B cell (primary cell): ENCODE measurements at regions not wholly inside any gene's neighbourhood (a gene's known extent, or its start where the extent isn't known, plus 50 kb on each side); places are given as distances from the start of the nearest gene placed in this dataset.

Experiments used
- ATAC-seq: fragments of 200-7000 bp; cut with Tn5 transposase; one replicate; pipeline ENCODE4 v1.10.0; 2021; ENCODE audit warnings: low read depth, mild to moderate bottlenecking, moderate number of reproducible peaks, moderate library complexity
- CTCF ChIA-PET: fragments of 350-600 bp; sonication (Branson Sonifier 250); formaldehyde crosslinking; loops from one replicate; lab custom pipeline; 2021; ENCODE audit warnings: antibody characterized with exemption, inconsistent platforms; lab: Charles Lee
- POLR2A ChIA-PET: fragments of 350-600 bp; sonication (Branson Sonifier 250); formaldehyde crosslinking; loops from one replicate; lab custom pipeline; 2021; ENCODE audit warnings: antibody characterized with exemption; lab: Charles Lee
- DNase-seq: peaks from one replicate; pipeline ENCODE4 v3.0.0; 2013
- H2AFZ ChIP-seq: 2 replicates; pipeline ENCODE4 v1.6.1; 2012; ENCODE audit warnings: mild to moderate bottlenecking, low read depth, low read length; ENCODE audit not compliant: insufficient read depth, poor library complexity, severe bottlenecking
- H3K27ac ChIP-seq, 2 donors: 1 replicate in 1 of 2; 2 replicates in 1 of 2; pipeline ENCODE4 v1.5.1; 2012 to 2013; ENCODE audit warnings: low read length in 2 of 2, mild to moderate bottlenecking in 2 of 2, moderate library complexity in 1 of 2
- H3K27me3 ChIP-seq, 4 experiments: fragments of 200-600 bp in 1 of 4; sonication (generic) in 1 of 4; replicated peaks in 1 of 4; 1 replicate in 2 of 4; 2 replicates in 2 of 4; pipeline versions ENCODE4 v1.6.1 to v1.7.0; 2013 to 2016; ENCODE audit warnings: low read length in 3 of 4, mild to moderate bottlenecking in 2 of 4, mixed read lengths in 1 of 4, moderate library complexity in 1 of 4; ENCODE audit not compliant: insufficient read depth in 4 of 4, control insufficient read depth in 3 of 4; ENCODE audit errors: control extremely low read depth in 1 of 4
- H3K36me3 ChIP-seq, 2 experiments: replicated peaks in 1 of 2; 1 replicate in 1 of 2; 2 replicates in 1 of 2; pipeline versions ENCODE4 v1.6.1 to v1.7.1; 2013; ENCODE audit warnings: low read length in 1 of 2; ENCODE audit not compliant: insufficient read depth in 2 of 2, control insufficient read depth in 1 of 2; ENCODE audit errors: control extremely low read depth in 1 of 2, extremely low read depth in 1 of 2
- H3K4me1 ChIP-seq, 2 donors: fragments of 200-600 bp in 1 of 2; sonication (generic) in 1 of 2; 1 replicate in 1 of 2; 2 replicates in 1 of 2; pipeline versions ENCODE4 v1.5.1 to v1.6.1; 2013 to 2017; ENCODE audit warnings: low read length in 2 of 2; ENCODE audit not compliant: control insufficient read depth in 2 of 2, insufficient read depth in 2 of 2
- H3K4me2 ChIP-seq: replicated peaks from 2 replicates; pipeline ENCODE3; 2012; ENCODE audit warnings: mild to moderate bottlenecking, low read depth, low read length; ENCODE audit not compliant: poor library complexity, severe bottlenecking
- H3K4me3 ChIP-seq, 5 experiments: fragments of 200-600 bp in 1 of 5; sonication (generic) in 1 of 5; 1 replicate in 3 of 5; 2 replicates in 2 of 5; pipeline versions ENCODE4 v1.5.1 to v1.7.0; 2011 to 2016; ENCODE audit warnings: low read length in 4 of 5, mild to moderate bottlenecking in 4 of 5, low read depth in 2 of 5, control low read depth in 1 of 5, moderate library complexity in 1 of 5; ENCODE audit not compliant: insufficient read depth in 1 of 5; ENCODE audit errors: control extremely low read depth in 1 of 5, extremely low read depth in 1 of 5
- H3K79me2 ChIP-seq: fragments of 200-600 bp; sonication (generic); one replicate; pipeline ENCODE4 v1.6.0; 2016; ENCODE audit warnings: low read length; ENCODE audit not compliant: control insufficient read depth, insufficient read depth
- H3K9ac ChIP-seq: fragments of 200-600 bp; sonication (generic); 2 replicates; pipeline ENCODE4 v1.6.1; 2017; ENCODE audit warnings: mild to moderate bottlenecking, low read length, moderate library complexity
- H3K9me3 ChIP-seq, 3 donors: one replicate each; pipeline versions ENCODE4 v1.6.1 to v1.7.1; 2013; ENCODE audit warnings: low read length in 2 of 3; ENCODE audit not compliant: control insufficient read depth in 2 of 3, insufficient read depth in 1 of 3; ENCODE audit errors: control extremely low read depth in 1 of 3
- H4K20me1 ChIP-seq: 2 replicates; pipeline ENCODE4 v1.6.0; 2012; ENCODE audit warnings: mild to moderate bottlenecking, low read length; ENCODE audit not compliant: insufficient read depth, control insufficient read depth, poor library complexity, severe bottlenecking
- H3K27ac Mint-ChIP-seq: one replicate; pipeline ENCODE4 v1.8.0; 2021; ENCODE audit warnings: mixed read lengths
- H3K27me3 Mint-ChIP-seq: one replicate; pipeline ENCODE4 v1.8.0; 2021; ENCODE audit warnings: mixed read lengths
- H3K4me1 Mint-ChIP-seq: one replicate; pipeline ENCODE4 v1.8.0; 2021; ENCODE audit warnings: mixed read lengths
- H3K4me3 Mint-ChIP-seq: one replicate; pipeline ENCODE4 v1.8.0; 2021; ENCODE audit warnings: mixed read lengths
- H3K9me3 Mint-ChIP-seq: one replicate; pipeline ENCODE4 v1.8.0; 2022; ENCODE audit warnings: mixed read lengths; ENCODE audit not compliant: insufficient read depth
- EZH2 ChIP-seq: IDR thresholded peaks from 2 replicates; pipeline ENCODE4 v1.6.1; 2012; ENCODE audit warnings: borderline replicate concordance, low read depth, mild to moderate bottlenecking, moderate library complexity, low read length; ENCODE audit not compliant: insufficient read depth, poor library complexity, severe bottlenecking
- WGBS: methylation state at CpG from one replicate; pipeline ENCODE4 v1.1.5; 2013; ENCODE audit warnings: missing lambda C conversion rate; ENCODE audit not compliant: insufficient coverage; 5-methylcytosine and 5-hydroxymethylcytosine counted together
- intact Hi-C: fragments of 100-400 bp; cut with micrococcal nuclease; formaldehyde crosslinking; loops from one replicate; pipeline ENCODE4 v1.10.0; 2022
- TF ChIP-seq, protein P1 (sequence below): fragments of 200-600 bp; IDR thresholded peaks from one replicate; pipeline ENCODE4 v1.8.0; 2022; ENCODE audit warnings: antibody characterized with exemption, mild to moderate bottlenecking

DNA sequence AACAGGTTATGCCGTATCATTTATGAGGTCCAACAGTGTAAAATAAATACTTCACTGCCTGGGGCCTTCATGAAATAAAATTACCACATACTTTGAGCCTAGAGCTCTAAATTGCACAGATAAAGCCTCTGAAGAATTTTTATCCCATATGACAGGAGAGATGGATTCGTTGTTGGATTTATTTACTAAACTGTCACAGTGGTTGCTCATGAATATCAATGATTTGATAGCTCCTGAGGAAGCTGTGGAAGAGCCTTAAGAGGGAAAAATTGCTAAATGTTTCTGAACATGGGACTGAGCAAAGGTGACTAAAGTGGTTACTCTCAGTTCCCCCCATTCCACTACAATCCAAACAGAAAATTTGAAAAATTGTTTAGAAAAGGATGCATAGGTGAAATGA, 558.9 kb upstream of the IL12A start:
- Mint-ChIP-seq H3K9me3 (no peaks in the 10 kb centered on the region), H3K4me3 (no peak overlapping the region), H3K27me3 (no peaks in the 10 kb centered on the region), H3K27ac (no peak overlapping the region), H3K4me1 (no peaks in the 10 kb centered on the region)
- Histone ChIP-seq H3K27ac (no peak overlapping the region), H3K9me3 (no peaks in the 10 kb centered on the region), H3K79me2 (no peaks in the 10 kb centered on the region), H3K4me2 (no peak overlapping the region), H3K4me3 (no peak overlapping the region), H3K36me3 (no peaks in the 10 kb centered on the region), H4K20me1 (no peaks in the 10 kb centered on the region), H3K27me3 (no peaks in the 10 kb centered on the region), H3K4me1 (no peaks in the 10 kb centered on the region), H3K9ac (no peak overlapping the region), H2AFZ (no peak overlapping the region)
- ATAC-seq = no peak
- ChIA-PET POLR2A (no interaction called here), CTCF (no interaction called here)
- TF ChIP-seq, protein P1, sequence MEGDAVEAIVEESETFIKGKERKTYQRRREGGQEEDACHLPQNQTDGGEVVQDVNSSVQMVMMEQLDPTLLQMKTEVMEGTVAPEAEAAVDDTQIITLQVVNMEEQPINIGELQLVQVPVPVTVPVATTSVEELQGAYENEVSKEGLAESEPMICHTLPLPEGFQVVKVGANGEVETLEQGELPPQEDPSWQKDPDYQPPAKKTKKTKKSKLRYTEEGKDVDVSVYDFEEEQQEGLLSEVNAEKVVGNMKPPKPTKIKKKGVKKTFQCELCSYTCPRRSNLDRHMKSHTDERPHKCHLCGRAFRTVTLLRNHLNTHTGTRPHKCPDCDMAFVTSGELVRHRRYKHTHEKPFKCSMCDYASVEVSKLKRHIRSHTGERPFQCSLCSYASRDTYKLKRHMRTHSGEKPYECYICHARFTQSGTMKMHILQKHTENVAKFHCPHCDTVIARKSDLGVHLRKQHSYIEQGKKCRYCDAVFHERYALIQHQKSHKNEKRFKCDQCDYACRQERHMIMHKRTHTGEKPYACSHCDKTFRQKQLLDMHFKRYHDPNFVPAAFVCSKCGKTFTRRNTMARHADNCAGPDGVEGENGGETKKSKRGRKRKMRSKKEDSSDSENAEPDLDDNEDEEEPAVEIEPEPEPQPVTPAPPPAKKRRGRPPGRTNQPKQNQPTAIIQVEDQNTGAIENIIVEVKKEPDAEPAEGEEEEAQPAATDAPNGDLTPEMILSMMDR = no peak
- TF ChIP-seq EZH2 = no peak
- intact Hi-C loops = no loop called here
- WGBS = no CpG with 5 or more reads among the region's 2 CpGs
- no peak for DNase-seq

DNA sequence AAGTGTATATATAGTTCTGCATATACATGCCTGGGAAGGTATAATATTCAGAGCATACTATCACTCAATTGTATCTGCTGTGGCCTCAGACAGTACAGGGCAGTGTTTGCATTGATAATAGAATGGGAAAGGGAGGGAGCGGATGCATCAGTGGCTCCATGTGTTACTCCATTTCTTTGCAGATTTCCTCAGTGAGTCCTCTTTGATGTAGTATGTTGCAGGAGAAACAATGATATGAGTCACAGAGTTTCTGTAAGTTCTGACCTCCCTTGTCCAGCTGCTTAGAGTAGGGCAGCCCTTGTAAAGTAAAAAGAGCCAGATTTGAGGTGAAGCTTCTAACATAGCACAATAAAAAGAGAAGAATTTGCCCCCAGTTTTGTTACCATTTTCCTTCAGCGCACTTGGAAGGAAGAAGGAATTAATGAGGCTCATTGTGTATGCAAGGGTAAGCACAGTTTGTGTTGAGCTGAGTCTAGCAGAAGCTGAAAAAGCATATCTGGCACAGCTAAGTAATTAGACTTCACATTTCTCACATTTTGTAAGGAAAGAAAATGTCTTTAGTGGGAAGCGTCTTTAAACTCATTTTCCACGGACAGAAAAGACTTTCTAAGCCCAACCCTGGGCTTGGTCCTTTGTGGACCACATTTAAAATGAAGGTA, 555.8 kb upstream of the IL12A start:
- intact Hi-C loops = no loop called here
- CTCF ChIA-PET = no interaction called here
- Histone ChIP-seq H3K27me3 (no peaks in the 10 kb centered on the region), H3K4me1 (no peaks in the 10 kb centered on the region), H3K27ac (no peak overlapping the region), H4K20me1 (no peaks in the 10 kb centered on the region), H3K36me3 (no peaks in the 10 kb centered on the region), H2AFZ (no peak overlapping the region), H3K4me2 (no peak overlapping the region), H3K79me2 (no peaks in the 10 kb centered on the region), H3K9me3 (no peaks in the 10 kb centered on the region), H3K9ac (no peak overlapping the region), H3K4me3 (no peak overlapping the region)
- no peaks in the 10 kb centered on the region for H3K27me3 Mint-ChIP-seq
- DNase-seq (no peak), ATAC-seq (no peak)
- H3K27ac Mint-ChIP-seq = no peak overlapping the region
- no peaks in the 10 kb centered on the region for H3K9me3 Mint-ChIP-seq
- TF ChIP-seq, protein P1 = no peak
- no peak for TF ChIP-seq EZH2
- POLR2A ChIA-PET = no interaction called here
- H3K4me1 Mint-ChIP-seq = no peaks in the 10 kb centered on the region
- no peak overlapping the region for H3K4me3 Mint-ChIP-seq
- WGBS = 100% methylated on average over 1 of the region's 4 CpGs
